Right lobe of liver (tissue), 6 donors: ENCODE measurements at regions not wholly inside any gene's neighbourhood (a gene's known extent, or its start where the extent isn't known, plus 50 kb on each side); places are given as distances from the start of the nearest gene placed in this dataset.

Source experiments
- ATAC-seq, 4 donors: fragments of 200-7000 bp; cut with Tn5 transposase; one replicate each; pipeline ENCODE4 v1.9.1; 2020; ENCODE audit warnings: mild to moderate bottlenecking in 4 of 4, moderate library complexity in 4 of 4
- DNase-seq, 3 donors: peaks; one replicate each; pipeline ENCODE4 v3.0.0-alpha.2; 2020
- H3K27ac ChIP-seq, 3 donors: fragments of 200-600 bp; one replicate each; pipeline ENCODE4 v1.8.0; 2022
- H3K27me3 ChIP-seq, 2 donors: fragments of 200-600 bp; one replicate each; pipeline ENCODE4 v1.8.0; 2022
- H3K36me3 ChIP-seq, 4 donors: fragments of 200-600 bp; sonication (generic) in 1 of 4; one replicate each; pipeline versions ENCODE4 v1.5.1 to v1.8.0; 2017 to 2022; ENCODE audit warnings: control low read depth in 1 of 4
- H3K4me1 ChIP-seq, 4 donors: fragments of 200-600 bp; sonication (generic) in 1 of 4; one replicate each; pipeline versions ENCODE4 v1.5.1 to v1.8.0; 2017 to 2022; ENCODE audit warnings: control low read depth in 1 of 4
- H3K4me3 ChIP-seq, 3 donors: fragments of 200-600 bp; one replicate each; pipeline ENCODE4 v1.8.0; 2022
- H3K9me3 ChIP-seq, 4 donors: fragments of 200-600 bp; sonication (generic) in 1 of 4; one replicate each; pipeline versions ENCODE4 v1.5.1 to v1.8.0; 2017 to 2022; ENCODE audit warnings: control low read depth in 1 of 4
- POLR2A ChIP-seq: fragments of 450-650 bp; IDR thresholded peaks from one replicate; pipeline ENCODE4 v1.6.1; 2017; ENCODE audit warnings: antibody characterized with exemption, mild to moderate bottlenecking
- WGBS: methylation state at CpG from one replicate; pipeline ENCODE4 v1.1.6; 2018; ENCODE audit warnings: low coverage, low lambda C conversion rate; ENCODE audit not compliant: insufficient coverage; ENCODE audit errors: missing lambda C conversion rate; 5-methylcytosine and 5-hydroxymethylcytosine counted together
- intact Hi-C, 2 donors: fragments of 100-400 bp; cut with DNase I; formaldehyde crosslinking; loops; one replicate each; pipeline versions ENCODE4 v1.11.2 to v1.14.1; 2022
- TF ChIP-seq, protein P1 (sequence below), 4 donors: fragments of 200-600 bp in 3 of 4; fragments of 450-650 bp in 1 of 4; IDR thresholded peaks; one replicate each; pipeline versions ENCODE4 v1.5.1 to v1.8.0; 2016 to 2022; ENCODE audit warnings: antibody characterized with exemption in 4 of 4, mild to moderate bottlenecking in 2 of 4
- donor health status: DM: no; HTN: yes; CAD: no.
- donor health status: DM: no; HTN: no; CAD: no.
- donor health status: DM: no; HTN: no; CAD: no.
- donor health status: DM: no; HTN: yes; CAD: no.
- donor health status: DM: no; HTN: yes; CAD: no.

DNA sequence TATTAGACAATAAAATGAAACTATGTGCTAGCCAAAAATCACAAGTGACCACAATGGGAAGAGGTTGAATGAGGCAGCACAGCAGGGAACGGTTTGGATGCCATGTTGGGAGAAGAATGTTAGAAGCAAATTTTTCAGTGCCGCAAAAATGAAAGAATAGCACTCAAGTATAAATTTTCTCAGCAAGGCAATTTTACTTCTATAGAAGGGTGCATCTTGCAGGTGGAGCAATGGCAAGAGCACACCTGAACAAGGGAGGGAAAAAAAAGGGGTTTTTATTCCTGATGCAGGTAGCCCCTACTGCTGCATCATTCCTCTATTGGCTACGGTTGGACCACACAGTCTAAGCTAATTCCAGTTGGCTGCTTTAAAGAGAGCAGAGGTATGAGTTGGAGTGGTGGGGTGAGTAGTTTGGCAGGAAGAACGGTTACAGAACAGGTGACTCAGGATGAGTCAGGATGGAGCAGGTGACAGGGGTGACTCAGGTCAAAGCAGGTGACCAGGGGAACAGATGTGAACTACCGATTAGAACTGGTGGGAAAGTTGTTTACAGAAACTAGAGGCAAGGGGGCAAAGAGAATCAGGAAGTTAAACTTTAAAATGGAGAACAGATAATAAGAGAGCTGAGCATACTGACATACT lies 301.1 kb upstream of the NRIP1 start:
- Histone ChIP-seq H3K36me3 (peaks cover 0 to 5% (median 0%) of the 10 kb centered on the region in 4 donors), H3K9me3 (peaks cover 0 to 8% (median 0%) of the 10 kb centered on the region in 4 donors), H3K27me3 (no peaks in the 10 kb centered on the region), H3K4me3 (no peak overlapping the region), H3K27ac (no peak overlapping the region), H3K4me1 (no peaks in the 10 kb centered on the region)
- intact Hi-C loops = no loop called here
- DNase-seq (no peak), ATAC-seq (no peak)
- WGBS = 80% methylated on average over 5 of the region's 5 CpGs
- no peak for TF ChIP-seq POLR2A
- TF ChIP-seq, protein P1, sequence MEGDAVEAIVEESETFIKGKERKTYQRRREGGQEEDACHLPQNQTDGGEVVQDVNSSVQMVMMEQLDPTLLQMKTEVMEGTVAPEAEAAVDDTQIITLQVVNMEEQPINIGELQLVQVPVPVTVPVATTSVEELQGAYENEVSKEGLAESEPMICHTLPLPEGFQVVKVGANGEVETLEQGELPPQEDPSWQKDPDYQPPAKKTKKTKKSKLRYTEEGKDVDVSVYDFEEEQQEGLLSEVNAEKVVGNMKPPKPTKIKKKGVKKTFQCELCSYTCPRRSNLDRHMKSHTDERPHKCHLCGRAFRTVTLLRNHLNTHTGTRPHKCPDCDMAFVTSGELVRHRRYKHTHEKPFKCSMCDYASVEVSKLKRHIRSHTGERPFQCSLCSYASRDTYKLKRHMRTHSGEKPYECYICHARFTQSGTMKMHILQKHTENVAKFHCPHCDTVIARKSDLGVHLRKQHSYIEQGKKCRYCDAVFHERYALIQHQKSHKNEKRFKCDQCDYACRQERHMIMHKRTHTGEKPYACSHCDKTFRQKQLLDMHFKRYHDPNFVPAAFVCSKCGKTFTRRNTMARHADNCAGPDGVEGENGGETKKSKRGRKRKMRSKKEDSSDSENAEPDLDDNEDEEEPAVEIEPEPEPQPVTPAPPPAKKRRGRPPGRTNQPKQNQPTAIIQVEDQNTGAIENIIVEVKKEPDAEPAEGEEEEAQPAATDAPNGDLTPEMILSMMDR (IDR thresholded peaks at IDR 0.05) = no peak

DNA sequence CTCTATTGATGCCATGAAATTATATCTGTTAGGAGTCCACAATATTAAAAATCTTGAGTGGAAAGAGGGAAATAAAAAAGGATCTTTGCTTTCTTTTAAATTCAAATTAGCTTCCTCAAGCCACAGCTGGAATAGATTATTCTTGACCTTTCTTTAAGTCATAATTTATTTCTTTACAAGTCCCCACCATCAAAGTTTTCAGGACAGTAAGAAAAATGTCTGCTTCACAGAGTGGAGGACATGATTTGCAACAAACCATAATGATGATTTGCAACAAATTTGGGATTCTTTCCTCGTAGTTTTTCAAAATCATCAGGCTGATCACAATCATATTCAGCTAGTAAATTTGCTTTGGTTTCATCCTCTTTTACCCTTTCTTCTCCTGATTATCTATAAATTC lies 301.8 kb upstream of the NRIP1 start:
- no peak overlapping the region for H3K27ac ChIP-seq
- DNase-seq (no peak), ATAC-seq (no peak)
- H3K4me1 ChIP-seq = no peaks in the 10 kb centered on the region
- peaks cover 0 to 8% (median 0%) of the 10 kb centered on the region in 4 donors for H3K9me3 ChIP-seq
- 91% methylated on average over 1 of the region's 1 CpG for WGBS
- H3K27me3 ChIP-seq = no peaks in the 10 kb centered on the region
- TF ChIP-seq, protein P1 (IDR thresholded peaks at IDR 0.05) = no peak
- no peak for TF ChIP-seq POLR2A
- peaks cover 0 to 5% (median 0%) of the 10 kb centered on the region in 4 donors for H3K36me3 ChIP-seq
- intact Hi-C loops = no loop called here
- H3K4me3 ChIP-seq = no peak overlapping the region

DNA sequence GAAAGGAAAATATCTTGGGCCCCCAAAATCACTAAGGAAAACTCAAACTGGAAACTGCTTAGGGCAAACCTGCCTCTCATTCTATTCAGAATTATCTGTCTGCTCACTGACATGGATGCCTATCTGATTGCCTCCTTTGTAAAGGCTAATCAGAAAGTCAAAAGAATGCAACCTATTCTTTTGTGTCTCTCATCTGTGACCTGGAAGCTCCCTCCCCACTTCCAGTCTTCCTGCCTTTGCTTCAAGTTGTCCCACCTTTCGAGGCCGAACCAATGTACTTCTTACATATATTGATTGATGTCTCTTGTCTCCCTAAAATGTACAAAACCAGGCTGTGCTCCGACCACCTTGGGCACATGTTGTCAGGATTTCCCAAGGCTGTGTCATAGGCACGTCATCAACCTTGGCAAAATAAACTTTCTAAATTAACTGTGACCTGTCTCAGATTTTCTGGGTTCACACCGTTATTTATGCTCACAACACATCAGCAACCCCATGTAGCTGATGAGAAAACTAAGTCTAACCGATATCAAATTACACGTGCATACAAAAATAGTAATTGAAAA lies 302.3 kb upstream of the NRIP1 start:
- 87% methylated on average over 6 of the region's 7 CpGs for WGBS
- H3K4me3 ChIP-seq = no peak overlapping the region
- intact Hi-C loops = no loop called here
- ATAC-seq (no peak), DNase-seq (no peak)
- H3K27me3 ChIP-seq = no peaks in the 10 kb centered on the region
- H3K36me3 ChIP-seq = peaks cover 0 to 5% (median 0%) of the 10 kb centered on the region in 4 donors
- H3K27ac ChIP-seq = no peak overlapping the region
- TF ChIP-seq, protein P1 (IDR thresholded peaks at IDR 0.05) = no peak
- TF ChIP-seq POLR2A = no peak
- no peaks in the 10 kb centered on the region for H3K4me1 ChIP-seq
- peaks cover 0 to 8% (median 0%) of the 10 kb centered on the region in 4 donors for H3K9me3 ChIP-seq

DNA sequence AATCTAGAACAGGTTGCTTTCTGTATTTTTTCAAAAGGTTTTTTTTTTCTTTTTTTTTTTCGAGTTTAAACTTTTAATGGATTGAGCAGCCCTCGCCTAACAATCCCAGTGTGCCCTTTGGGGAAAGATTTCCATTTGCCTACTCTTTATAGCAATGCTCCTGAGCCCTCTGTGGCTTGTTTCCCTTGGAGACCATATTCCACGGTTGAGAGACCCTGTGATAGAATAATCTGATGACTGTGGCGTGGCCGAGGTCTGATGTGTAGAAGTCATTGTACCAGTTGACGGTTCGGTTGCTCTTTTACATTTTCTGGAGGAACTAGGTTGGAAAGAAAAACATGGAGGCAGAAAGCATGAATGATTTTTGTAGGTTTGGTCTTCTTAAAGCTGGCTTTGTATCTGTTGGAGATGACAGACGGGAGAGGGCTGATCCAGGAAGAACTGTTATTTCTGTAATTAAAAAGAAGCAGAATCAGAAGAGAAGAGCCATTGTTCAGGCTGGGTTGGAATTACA lies 305.7 kb upstream of the NRIP1 start:
- peaks cover 0 to 5% (median 0%) of the 10 kb centered on the region in 4 donors for H3K36me3 ChIP-seq
- TF ChIP-seq, protein P1 (IDR thresholded peaks at IDR 0.05) = no peak
- TF ChIP-seq POLR2A = no peak
- H3K27me3 ChIP-seq = no peaks in the 10 kb centered on the region
- H3K4me3 ChIP-seq = no peak overlapping the region
- intact Hi-C loops = no loop called here
- no peak for ATAC-seq
- WGBS = 87% methylated on average over 8 of the region's 8 CpGs
- H3K4me1 ChIP-seq = no peaks in the 10 kb centered on the region
- peaks cover 0 to 5% (median 0%) of the 10 kb centered on the region in 4 donors for H3K9me3 ChIP-seq
- no peak overlapping the region for H3K27ac ChIP-seq
- no peak for DNase-seq
